HEK293T (cell line): ENCODE measurements at regions not wholly inside any gene's neighbourhood (a gene's known extent, or its start where the extent isn't known, plus 50 kb on each side); places are given as distances from the start of the nearest gene placed in this dataset.
A peak's percentile ranks its signal among the peaks of the same experiment; 100 is the strongest.

Experiments used
- CTCF ChIA-PET: fragments of 350-600 bp; formaldehyde crosslinking; extraction: SDS; loops from one replicate; lab custom pipeline; 2021; ENCODE audit warnings: antibody characterized with exemption, inconsistent platforms; lab: Yijun Ruan, JAX
- POLR2A ChIA-PET: fragments of 350-600 bp; formaldehyde crosslinking; extraction: SDS; loops from one replicate; lab custom pipeline; 2020; ENCODE audit warnings: antibody characterized with exemption, inconsistent platforms; lab: Yijun Ruan, JAX
- DNase-seq: peaks from one replicate; pipeline ENCODE4 v3.0.0; 2012; ENCODE audit warnings: mixed read lengths; ENCODE audit errors: extremely low spot score
- ARNT ChIP-seq: fragments of 450-650 bp; IDR thresholded peaks from 2 replicates; pipeline ENCODE4 v1.6.1; 2017; ENCODE audit warnings: mild to moderate bottlenecking
- BHLHE40 ChIP-seq: fragments of 450-650 bp; IDR thresholded peaks from 2 replicates; pipeline ENCODE4 v1.6.1; 2016; ENCODE audit warnings: mild to moderate bottlenecking, moderate library complexity, borderline replicate concordance
- CTBP1 ChIP-seq: fragments of 450-650 bp; IDR thresholded peaks from 2 replicates; pipeline ENCODE4 v1.6.1; 2016; ENCODE audit warnings: borderline replicate concordance
- ELF4 ChIP-seq: fragments of 450-650 bp; IDR thresholded peaks from 2 replicates; pipeline ENCODE4 v1.6.1; 2017; ENCODE audit warnings: antibody characterized with exemption
- FOXA1 ChIP-seq: fragments of 450-650 bp; IDR thresholded peaks from 2 replicates; pipeline ENCODE4 v1.6.1; 2016; ENCODE audit warnings: mild to moderate bottlenecking
- FOXK2 ChIP-seq: fragments of 450-650 bp; IDR thresholded peaks from 2 replicates; pipeline ENCODE4 v1.6.1; 2016; ENCODE audit warnings: mild to moderate bottlenecking
- FOXM1 ChIP-seq: fragments of 450-650 bp; IDR thresholded peaks from 2 replicates; pipeline ENCODE4 v1.6.1; 2017; ENCODE audit warnings: mild to moderate bottlenecking, borderline replicate concordance
- HDGF ChIP-seq: fragments of 450-650 bp; IDR thresholded peaks from 2 replicates; pipeline ENCODE4 v1.6.1; 2017; ENCODE audit warnings: antibody characterized with exemption, borderline replicate concordance
- L3MBTL2 ChIP-seq: fragments of 450-650 bp; conservative IDR thresholded peaks from 2 replicates; pipeline ENCODE4 v1.6.1; 2016; ENCODE audit warnings: mild to moderate bottlenecking
- LEF1 ChIP-seq: fragments of 450-650 bp; IDR thresholded peaks from 2 replicates; pipeline ENCODE4 v1.6.1; 2017; ENCODE audit warnings: mild to moderate bottlenecking, borderline replicate concordance
- NFRKB ChIP-seq: fragments of 450-650 bp; IDR thresholded peaks from 2 replicates; pipeline ENCODE4 v1.6.1; 2016; ENCODE audit warnings: mild to moderate bottlenecking, moderate library complexity
- PKNOX1 ChIP-seq: fragments of 450-650 bp; IDR thresholded peaks from 2 replicates; pipeline ENCODE4 v1.6.1; 2016
- SP1 ChIP-seq: fragments of 450-650 bp; IDR thresholded peaks from 2 replicates; pipeline ENCODE4 v1.6.1; 2017
- SUZ12 ChIP-seq: fragments of 450-650 bp; IDR thresholded peaks from 2 replicates; pipeline ENCODE4 v1.6.1; 2016; ENCODE audit warnings: mild to moderate bottlenecking
- TARDBP ChIP-seq: fragments of 450-650 bp; IDR thresholded peaks from 2 replicates; pipeline ENCODE4 v1.6.1; 2016
- ZNF384 ChIP-seq: fragments of 450-650 bp; IDR thresholded peaks from 2 replicates; pipeline ENCODE4 v1.6.1; 2016

- ChIA-PET POLR2A (no interaction called here), CTCF (no interaction called here)
- peak; percentile 52 for DNase-seq
- TF ChIP-seq ZNF384: no peak
- no peak for TF ChIP-seq L3MBTL2
- TF ChIP-seq TARDBP: no peak
- TF ChIP-seq FOXM1: no peak
- TF ChIP-seq FOXK2: no peak
- TF ChIP-seq BHLHE40: no peak
- TF ChIP-seq ARNT: no peak
- no peak for TF ChIP-seq SUZ12
These were observed 265.3 kb upstream of the PKDCC start for GRCh38 chr2:41782306-41783158.

GRCh38 chr2:41784496-41784895 is 263.3 kb upstream of the PKDCC start:
- DNase-seq: no peak
- TF ChIP-seq FOXM1: no peak
- no peak for TF ChIP-seq TARDBP
- TF ChIP-seq NFRKB: no peak
- TF ChIP-seq ARNT: no peak
- ChIA-PET POLR2A (no interaction called here), CTCF (no interaction called here)

- no peak for TF ChIP-seq ARNT
- no peak for TF ChIP-seq PKNOX1
- no peak for TF ChIP-seq ELF4
- no peak for TF ChIP-seq NFRKB
- no peak for TF ChIP-seq FOXA1
- TF ChIP-seq FOXK2: no peak
- TF ChIP-seq CTBP1: no peak
- no peak for TF ChIP-seq L3MBTL2
- TF ChIP-seq SUZ12: no peak
- no peak for TF ChIP-seq BHLHE40
- no peak for TF ChIP-seq LEF1
- no peak for TF ChIP-seq FOXM1
- no peak for TF ChIP-seq ZNF384
- no peak for TF ChIP-seq TARDBP
- no peak for TF ChIP-seq HDGF
- no peak for TF ChIP-seq SP1
- no peak for DNase-seq
- ChIA-PET CTCF (no interaction called here), POLR2A (no interaction called here)
These were observed 262.4 kb upstream of the PKDCC start for GRCh38 chr2:41785251-41786022.

GRCh38 chr2:41791523-41791922 is 256.3 kb upstream of the PKDCC start:
- TF ChIP-seq FOXA1: no peak
- TF ChIP-seq FOXK2: no peak
- TF ChIP-seq ELF4: no peak
- TF ChIP-seq L3MBTL2: no peak
- no peak for TF ChIP-seq LEF1
- TF ChIP-seq HDGF: no peak
- TF ChIP-seq CTBP1: no peak
- no peak for TF ChIP-seq NFRKB
- no peak for TF ChIP-seq ARNT
- CTCF ChIA-PET: no interaction called here
- peak; percentile 22 for DNase-seq
- POLR2A ChIA-PET: no interaction called here

GRCh38 chr2:41803361-41803760 is 244.5 kb upstream of the PKDCC start:
- ChIA-PET POLR2A (no interaction called here), CTCF (no interaction called here)
- no peak for TF ChIP-seq FOXM1
- TF ChIP-seq HDGF: no peak
- no peak for TF ChIP-seq SUZ12
- no peak for TF ChIP-seq BHLHE40
- no peak for TF ChIP-seq ZNF384
- no peak for TF ChIP-seq FOXA1
- TF ChIP-seq ELF4: no peak
- no peak for TF ChIP-seq FOXK2
- no peak for TF ChIP-seq NFRKB
- no peak for TF ChIP-seq CTBP1
- TF ChIP-seq ARNT: no peak
- TF ChIP-seq L3MBTL2: no peak
- TF ChIP-seq SP1: no peak
- no peak for DNase-seq

- POLR2A ChIA-PET: no interaction called here
- TF ChIP-seq SUZ12 (no peak), NFRKB (no peak), CTBP1 (no peak), LEF1 (no peak), PKNOX1 (no peak), FOXM1 (no peak), L3MBTL2 (no peak), BHLHE40 (no peak), FOXA1 (no peak), ARNT (no peak), ZNF384 (no peak), HDGF (no peak), FOXK2 (no peak), SP1 (no peak), TARDBP (no peak), ELF4 (no peak)
- CTCF ChIA-PET: no interaction called here
- no peak for DNase-seq
These were observed 241.5 kb upstream of the PKDCC start for GRCh38 chr2:41806286-41806685.

GRCh38 chr2:41821167-41821566 is 226.7 kb upstream of the PKDCC start:
- ChIA-PET POLR2A (no interaction called here), CTCF (no interaction called here)
- no peak for TF ChIP-seq ARNT
- TF ChIP-seq ZNF384: no peak
- TF ChIP-seq FOXM1: no peak
- TF ChIP-seq FOXA1: no peak
- DNase-seq: no peak
